WERI-Rb-1 (cell line): ENCODE measurements at regions not wholly inside any gene's neighbourhood (a gene's known extent, or its start where the extent isn't known, plus 50 kb on each side); places are given as distances from the start of the nearest gene placed in this dataset.

ENCODE experiments used
- DNase-seq: peaks from one replicate; pipeline ENCODE4 v3.0.0-alpha.2; 2020
- H3K27ac ChIP-seq: fragments of 250-450 bp; sonication (Bioruptor Pico); 2 replicates; pipeline ENCODE4 v1.5.1; 2020; ENCODE audit warnings: mild to moderate bottlenecking, moderate library complexity
- H3K27me3 ChIP-seq: fragments of 250-450 bp; sonication (Bioruptor Pico); 2 replicates; pipeline ENCODE4 v1.5.1; 2021; ENCODE audit warnings: mild to moderate bottlenecking, low read depth, moderate library complexity; ENCODE audit not compliant: insufficient read depth, severe bottlenecking
- H3K36me3 ChIP-seq: fragments of 250-450 bp; sonication (Bioruptor Pico); 2 replicates; pipeline ENCODE4 v1.5.1; 2020; ENCODE audit warnings: mild to moderate bottlenecking, moderate library complexity
- H3K4me3 ChIP-seq: 2 replicates; pipeline ENCODE4 v1.5.1; 2011; ENCODE audit warnings: low read depth, mild to moderate bottlenecking, control low read depth, low read length
- H3K9me3 ChIP-seq: fragments of 250-450 bp; sonication (Bioruptor Pico); 2 replicates; pipeline ENCODE4 v1.5.1; 2021; ENCODE audit warnings: mild to moderate bottlenecking, moderate library complexity; ENCODE audit not compliant: severe bottlenecking
- CTCF ChIP-seq: IDR thresholded peaks from 2 replicates; pipeline ENCODE4 v1.5.1; 2011; ENCODE audit warnings: low read depth, mild to moderate bottlenecking, control low read depth, inconsistent platforms, low read length

- Histone ChIP-seq H3K27me3 (no peaks in the 10 kb centered on the region), H3K27ac (no peak overlapping the region)
Measured at GRCh38 chr1:56174176-56174885, 405.0 kb downstream of the PLPP3 start.

GRCh38 chr1:56173736-56174135, 405.6 kb downstream of the PLPP3 start:
- Histone ChIP-seq H3K9me3 (no peaks in the 10 kb centered on the region), H3K27me3 (no peaks in the 10 kb centered on the region), H3K4me3 (no peak overlapping the region), H3K27ac (no peak overlapping the region), H3K36me3 (no peaks in the 10 kb centered on the region)
- DNase-seq = no peak
- TF ChIP-seq CTCF = no peak

More at GRCh38 chr1:56174176-56174885, 405.0 kb downstream of the PLPP3 start:
- DNase-seq = no peak
- H3K9me3 ChIP-seq = no peaks in the 10 kb centered on the region
- H3K4me3 ChIP-seq = no peak overlapping the region
- no peaks in the 10 kb centered on the region for H3K36me3 ChIP-seq
- no peak for TF ChIP-seq CTCF

- Histone ChIP-seq H3K27ac (no peak overlapping the region), H3K36me3 (no peaks in the 10 kb centered on the region), H3K4me3 (no peak overlapping the region), H3K9me3 (no peaks in the 10 kb centered on the region), H3K27me3 (no peaks in the 10 kb centered on the region)
- no peak for DNase-seq
- no peak for TF ChIP-seq CTCF
Measured at GRCh38 chr1:56171670-56172069, 407.7 kb downstream of the PLPP3 start.

- no peaks in the 10 kb centered on the region for H3K9me3 ChIP-seq
- no peak for TF ChIP-seq CTCF
- H3K4me3 ChIP-seq = no peak overlapping the region
- no peak overlapping the region for H3K27ac ChIP-seq
- DNase-seq = no peak
- H3K27me3 ChIP-seq = no peaks in the 10 kb centered on the region
- no peaks in the 10 kb centered on the region for H3K36me3 ChIP-seq
Measured at GRCh38 chr1:56170784-56171320, 408.5 kb downstream of the PLPP3 start.

- H3K27me3 ChIP-seq = no peaks in the 10 kb centered on the region
- no peak overlapping the region for H3K4me3 ChIP-seq
- H3K27ac ChIP-seq = no peak overlapping the region
- no peaks in the 10 kb centered on the region for H3K9me3 ChIP-seq
- DNase-seq = no peak
- no peaks in the 10 kb centered on the region for H3K36me3 ChIP-seq
- TF ChIP-seq CTCF = no peak
Measured at GRCh38 chr1:56169856-56170255, 409.5 kb downstream of the PLPP3 start.

- TF ChIP-seq CTCF = no peak
- no peaks in the 10 kb centered on the region for H3K36me3 ChIP-seq
- no peaks in the 10 kb centered on the region for H3K27me3 ChIP-seq
- no peaks in the 10 kb centered on the region for H3K9me3 ChIP-seq
- no peak for DNase-seq
- H3K4me3 ChIP-seq = no peak overlapping the region
- H3K27ac ChIP-seq = no peak overlapping the region
Measured at GRCh38 chr1:56168176-56168575, 411.2 kb downstream of the PLPP3 start.
